Uterus (tissue), 2 donors: ENCODE measurements at regions not wholly inside any gene's neighbourhood (a gene's known extent, or its start where the extent isn't known, plus 50 kb on each side); places are given as distances from the start of the nearest gene placed in this dataset.

ENCODE experiments used
- CTCF ChIP-seq, 4 experiments: fragments of 200-600 bp in 2 of 4; fragments of 450-650 bp in 2 of 4; sonication (generic) in 2 of 4; IDR thresholded peaks; one replicate each; pipeline ENCODE4 v1.5.1; 2016 to 2019; ENCODE audit warnings: antibody characterized with exemption in 4 of 4, mild to moderate bottlenecking in 2 of 4, moderate library complexity in 1 of 4
- POLR2A ChIP-seq, 2 donors: fragments of 450-650 bp; IDR thresholded peaks; one replicate each; pipeline ENCODE4 v1.6.1; 2016; ENCODE audit warnings: antibody characterized with exemption in 2 of 2, mild to moderate bottlenecking in 1 of 2, moderate library complexity in 1 of 2

GRCh38 chr12:124477107-124477915, 90.1 kb downstream of the NCOR2 start:
- TF ChIP-seq CTCF (IDR thresholded peaks at IDR 0.05) = no peak
- no peak for TF ChIP-seq POLR2A (IDR thresholded peaks at IDR 0.05)
